ENCODE measurements at regions not wholly inside any gene's neighbourhood (a gene's known extent, or its start where the extent isn't known, plus 50 kb on each side); places are given as distances from the start of the nearest gene placed in this dataset.

- no peak overlapping the region for H3K4me3 ChIP-seq (ENCODE audit: low read length)
- no peak for DNase-seq (ENCODE audit: low read depth)
- no peak for TF ChIP-seq CTCF (conservative IDR thresholded peaks at IDR 0.05; ENCODE audit: low read depth, low read length)
These were observed 213.0 kb upstream of the MAGI2 start for GRCh38 chr7:79666472-79666871.

- no peak for DNase-seq (ENCODE audit: low read depth)
- H3K4me3 ChIP-seq (ENCODE audit: low read length): no peak overlapping the region
- TF ChIP-seq CTCF (conservative IDR thresholded peaks at IDR 0.05; ENCODE audit: low read depth, low read length): no peak
These were observed 211.6 kb upstream of the MAGI2 start for GRCh38 chr7:79664884-79665676.

- no peak overlapping the region for H3K4me3 ChIP-seq (ENCODE audit: low read length)
- no peak for DNase-seq (ENCODE audit: low read depth)
- no peak for TF ChIP-seq CTCF (conservative IDR thresholded peaks at IDR 0.05; ENCODE audit: low read depth, low read length)
These were observed 204.8 kb upstream of the MAGI2 start for GRCh38 chr7:79658304-79658703.

GRCh38 chr7:79653136-79653631 lies 199.7 kb upstream of the MAGI2 start:
- H3K4me3 ChIP-seq (ENCODE audit: low read length): no peak overlapping the region
- DNase-seq (ENCODE audit: low read depth): no peak
- no peak for TF ChIP-seq CTCF (conservative IDR thresholded peaks at IDR 0.05; ENCODE audit: low read depth, low read length)

- DNase-seq (ENCODE audit: low read depth): peak; percentile 34
- H3K4me3 ChIP-seq (ENCODE audit: low read length): no peak overlapping the region
- TF ChIP-seq CTCF (conservative IDR thresholded peaks at IDR 0.05; ENCODE audit: low read depth, low read length): no peak
These were observed 199.2 kb upstream of the MAGI2 start for GRCh38 chr7:79652619-79653018.

GRCh38 chr7:79647711-79648110 lies 194.2 kb upstream of the MAGI2 start:
- TF ChIP-seq CTCF (conservative IDR thresholded peaks at IDR 0.05; ENCODE audit: low read depth, low read length): no peak
- no peak for DNase-seq (ENCODE audit: low read depth)
- H3K4me3 ChIP-seq (ENCODE audit: low read length): no peak overlapping the region

GRCh38 chr7:79646278-79646677 lies 192.8 kb upstream of the MAGI2 start:
- H3K4me3 ChIP-seq (ENCODE audit: low read length): no peak overlapping the region
- TF ChIP-seq CTCF (conservative IDR thresholded peaks at IDR 0.05; ENCODE audit: low read depth, low read length): no peak

More at GRCh38 chr7:79646278-79646677, 192.8 kb upstream of the MAGI2 start:
- no peak for DNase-seq (ENCODE audit: low read depth)
